ENCODE measurements at regions not wholly inside any gene's neighbourhood (a gene's known extent, or its start where the extent isn't known, plus 50 kb on each side); places are given as distances from the start of the nearest gene placed in this dataset.

GRCh38 chr6:20024978-20025377, 187.3 kb downstream of the MBOAT1 start:
- ATAC-seq (replicated peaks): no peak
- H3K27me3 Mint-ChIP-seq: peaks cover 28% of the 10 kb centered on the region
- H3K4me1 Mint-ChIP-seq: peaks cover 12% of the 10 kb centered on the region
- H3K9me3 Mint-ChIP-seq: no peaks in the 10 kb centered on the region
- no peaks in the 10 kb centered on the region for H3K36me3 Mint-ChIP-seq (ENCODE audit: low read depth)
- peak overlapping the region; percentile 76 for H3K4me3 Mint-ChIP-seq
- H3K27ac Mint-ChIP-seq: no peak overlapping the region

GRCh38 chr6:20025681-20026080, 186.6 kb downstream of the MBOAT1 start:
- Mint-ChIP-seq H3K27ac (no peak overlapping the region), H3K9me3 (no peaks in the 10 kb centered on the region), H3K4me3 (no peak overlapping the region), H3K27me3 (peaks cover 28% of the 10 kb centered on the region), H3K4me1 (peaks cover 12% of the 10 kb centered on the region), H3K36me3 (ENCODE audit: low read depth) (no peaks in the 10 kb centered on the region)
- no peak for ATAC-seq (replicated peaks)

GRCh38 chr6:20028143-20028542, 184.1 kb downstream of the MBOAT1 start:
- no peaks in the 10 kb centered on the region for H3K36me3 Mint-ChIP-seq (ENCODE audit: low read depth)
- H3K27me3 Mint-ChIP-seq: peaks cover 37% of the 10 kb centered on the region
- H3K9me3 Mint-ChIP-seq: no peaks in the 10 kb centered on the region
- H3K4me1 Mint-ChIP-seq: peaks cover 12% of the 10 kb centered on the region
- ATAC-seq (replicated peaks): no peak
- no peak overlapping the region for H3K27ac Mint-ChIP-seq
- no peak overlapping the region for H3K4me3 Mint-ChIP-seq

- Mint-ChIP-seq H3K9me3 (no peaks in the 10 kb centered on the region), H3K4me1 (peaks cover 11% of the 10 kb centered on the region), H3K4me3 (no peak overlapping the region), H3K36me3 (ENCODE audit: low read depth) (no peaks in the 10 kb centered on the region), H3K27me3 (peaks cover 38% of the 10 kb centered on the region), H3K27ac (no peak overlapping the region)
- no peak for ATAC-seq (replicated peaks)
Measured at GRCh38 chr6:20028562-20028961, 183.7 kb downstream of the MBOAT1 start.

GRCh38 chr6:20029979-20030378, 182.3 kb downstream of the MBOAT1 start:
- no peaks in the 10 kb centered on the region for H3K4me1 Mint-ChIP-seq
- H3K9me3 Mint-ChIP-seq: no peaks in the 10 kb centered on the region
- H3K27ac Mint-ChIP-seq: no peak overlapping the region
- no peak overlapping the region for H3K4me3 Mint-ChIP-seq
- H3K36me3 Mint-ChIP-seq (ENCODE audit: low read depth): no peaks in the 10 kb centered on the region
- no peak for ATAC-seq (replicated peaks)
- peaks cover 46% of the 10 kb centered on the region for H3K27me3 Mint-ChIP-seq

GRCh38 chr6:20031342-20031741, 180.9 kb downstream of the MBOAT1 start:
- H3K4me1 Mint-ChIP-seq: no peaks in the 10 kb centered on the region
- H3K27me3 Mint-ChIP-seq: peaks cover 48% of the 10 kb centered on the region
- H3K4me3 Mint-ChIP-seq: no peak overlapping the region

GRCh38 chr6:20033697-20034407, 178.4 kb downstream of the MBOAT1 start:
- ATAC-seq (replicated peaks): no peak
- H3K9me3 Mint-ChIP-seq: no peaks in the 10 kb centered on the region
- no peaks in the 10 kb centered on the region for H3K36me3 Mint-ChIP-seq (ENCODE audit: low read depth)
- peaks cover 36% of the 10 kb centered on the region for H3K27me3 Mint-ChIP-seq
- no peak overlapping the region for H3K27ac Mint-ChIP-seq
- no peak overlapping the region for H3K4me3 Mint-ChIP-seq
- no peaks in the 10 kb centered on the region for H3K4me1 Mint-ChIP-seq

More at GRCh38 chr6:20031342-20031741, 180.9 kb downstream of the MBOAT1 start:
- no peak for ATAC-seq (replicated peaks)
- H3K27ac Mint-ChIP-seq: no peak overlapping the region
- H3K36me3 Mint-ChIP-seq (ENCODE audit: low read depth): no peaks in the 10 kb centered on the region
- no peaks in the 10 kb centered on the region for H3K9me3 Mint-ChIP-seq

GRCh38 chr6:20034408-20034769, 177.9 kb downstream of the MBOAT1 start:
- Mint-ChIP-seq H3K9me3 (no peaks in the 10 kb centered on the region), H3K27me3 (peaks cover 36% of the 10 kb centered on the region), H3K27ac (no peak overlapping the region), H3K4me1 (no peaks in the 10 kb centered on the region), H3K4me3 (no peak overlapping the region), H3K36me3 (ENCODE audit: low read depth) (no peaks in the 10 kb centered on the region)
- ATAC-seq (replicated peaks): no peak

- Mint-ChIP-seq H3K36me3 (ENCODE audit: low read depth) (no peaks in the 10 kb centered on the region), H3K27ac (no peak overlapping the region), H3K4me1 (no peaks in the 10 kb centered on the region), H3K9me3 (no peaks in the 10 kb centered on the region), H3K4me3 (no peak overlapping the region), H3K27me3 (peaks cover 24% of the 10 kb centered on the region)
- no peak for ATAC-seq (replicated peaks)
Measured at GRCh38 chr6:20036141-20036677, 176.1 kb downstream of the MBOAT1 start.

GRCh38 chr6:20038410-20039204, 173.7 kb downstream of the MBOAT1 start:
- Mint-ChIP-seq H3K9me3 (no peaks in the 10 kb centered on the region), H3K27me3 (peaks cover 17% of the 10 kb centered on the region), H3K4me1 (no peaks in the 10 kb centered on the region), H3K36me3 (ENCODE audit: low read depth) (no peaks in the 10 kb centered on the region), H3K4me3 (no peak overlapping the region), H3K27ac (no peak overlapping the region)
- no peak for ATAC-seq (replicated peaks)

- Mint-ChIP-seq H3K9me3 (no peaks in the 10 kb centered on the region), H3K27me3 (no peaks in the 10 kb centered on the region), H3K4me1 (no peaks in the 10 kb centered on the region), H3K4me3 (no peak overlapping the region), H3K27ac (no peak overlapping the region), H3K36me3 (ENCODE audit: low read depth) (no peaks in the 10 kb centered on the region)
- ATAC-seq (replicated peaks): no peak
Measured at GRCh38 chr6:20044883-20045282, 167.4 kb downstream of the MBOAT1 start.

Measured in activated T-helper 17 cell treated with anti-CD3 and anti-CD28 coated beads, Interleukin-2, amount 50 U/mL, for 72 hours (primary cell).